ENCODE measurements at regions not wholly inside any gene's neighbourhood (a gene's known extent, or its start where the extent isn't known, plus 50 kb on each side); places are given as distances from the start of the nearest gene placed in this dataset.
"Not testable (repeated sequence)": the region's sequence is repeated elsewhere in the genome, so short reads cannot be mapped to it uniquely, and the experiment has no call there.

DNA sequence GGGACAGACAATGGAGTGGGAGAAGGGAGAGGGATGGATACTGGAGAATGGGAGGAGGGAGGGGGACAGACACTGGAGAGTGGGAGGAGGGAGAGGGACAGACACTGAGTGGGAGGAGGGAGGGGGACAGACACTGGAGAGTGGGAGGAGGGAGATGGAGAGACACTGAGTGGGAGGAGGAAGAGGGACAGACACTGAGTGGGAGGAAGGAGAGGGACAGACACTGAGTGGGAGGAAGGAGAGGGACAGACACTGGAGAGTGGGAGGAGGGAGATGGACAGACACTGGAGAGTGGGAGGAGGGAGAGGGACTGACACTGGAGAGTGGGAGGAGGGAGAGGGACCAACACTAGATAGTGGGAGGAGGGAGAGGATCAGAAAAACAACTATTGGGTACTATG is 426.7 kb upstream of the PMFBP1 start:
- peaks cover 4% of the 10 kb centered on the region for H3K4me1 Mint-ChIP-seq
- H3K4me3 Mint-ChIP-seq: no peak overlapping the region
- ATAC-seq (ENCODE audit: low read depth) (no peak), DNase-seq (ENCODE audit: low spot score in 2 of 2) (no peak)
- no peaks in the 10 kb centered on the region for H3K27me3 Mint-ChIP-seq
- H3K27ac Mint-ChIP-seq: peak overlapping the region; percentile 19
- H3K36me3 Mint-ChIP-seq: peaks cover 4% of the 10 kb centered on the region
- peaks cover 3% of the 10 kb centered on the region for H3K9me3 Mint-ChIP-seq

DNA sequence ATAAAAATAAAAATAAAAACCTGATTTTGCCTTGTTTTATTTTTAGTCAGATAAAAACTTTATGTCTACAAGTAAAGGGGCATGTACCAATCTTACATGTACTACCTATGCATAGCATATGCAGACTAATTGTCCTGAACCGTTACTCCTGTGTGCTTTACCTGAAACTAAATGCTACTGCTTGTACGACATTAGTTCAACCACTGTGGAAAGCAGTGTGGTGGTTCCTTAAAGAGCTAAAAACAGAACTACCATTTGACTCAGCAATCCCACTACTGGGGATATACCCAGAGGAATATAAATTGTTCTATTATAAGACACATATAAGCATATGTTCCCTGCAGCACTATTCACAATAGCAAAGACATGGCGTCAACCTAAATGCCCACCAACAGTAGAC is 426.0 kb upstream of the PMFBP1 start:
- peaks cover 4% of the 10 kb centered on the region for H3K4me1 Mint-ChIP-seq
- ATAC-seq (ENCODE audit: low read depth) (no peak), DNase-seq (ENCODE audit: low spot score in 2 of 2) (no peak)
- H3K9me3 Mint-ChIP-seq: peaks cover 3% of the 10 kb centered on the region
- H3K36me3 Mint-ChIP-seq: peaks cover 4% of the 10 kb centered on the region
- H3K27me3 Mint-ChIP-seq: no peaks in the 10 kb centered on the region
- H3K4me3 Mint-ChIP-seq: no peak overlapping the region
- H3K27ac Mint-ChIP-seq: no peak overlapping the region

DNA sequence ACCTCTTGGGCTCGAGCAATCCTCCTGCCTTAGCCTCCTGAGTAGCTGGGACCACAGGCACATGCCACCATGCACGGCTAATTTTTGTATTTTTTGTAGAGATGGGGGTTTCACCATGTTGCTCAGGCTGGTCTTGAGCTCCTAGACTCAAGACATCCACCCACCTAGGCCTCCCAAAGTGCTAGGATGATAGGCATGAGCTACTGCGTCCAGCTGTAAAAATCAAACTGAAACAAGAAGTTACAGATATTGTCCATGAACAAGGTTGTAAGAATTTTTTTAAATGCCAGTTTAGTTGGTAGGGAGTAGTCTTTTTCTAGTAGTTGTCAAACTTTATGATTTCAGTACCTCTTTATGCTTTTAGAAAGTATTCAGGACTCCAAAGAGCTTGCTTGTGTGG is 424.4 kb upstream of the PMFBP1 start:
- H3K9me3 Mint-ChIP-seq: peaks cover 3% of the 10 kb centered on the region
- H3K4me1 Mint-ChIP-seq: peaks cover 11% of the 10 kb centered on the region
- H3K27ac Mint-ChIP-seq: no peak overlapping the region
- DNase-seq (ENCODE audit: low spot score in 2 of 2) (no peak), ATAC-seq (ENCODE audit: low read depth) (no peak)
- no peak overlapping the region for H3K4me3 Mint-ChIP-seq
- H3K36me3 Mint-ChIP-seq: peaks cover 4% of the 10 kb centered on the region
- no peaks in the 10 kb centered on the region for H3K27me3 Mint-ChIP-seq

DNA sequence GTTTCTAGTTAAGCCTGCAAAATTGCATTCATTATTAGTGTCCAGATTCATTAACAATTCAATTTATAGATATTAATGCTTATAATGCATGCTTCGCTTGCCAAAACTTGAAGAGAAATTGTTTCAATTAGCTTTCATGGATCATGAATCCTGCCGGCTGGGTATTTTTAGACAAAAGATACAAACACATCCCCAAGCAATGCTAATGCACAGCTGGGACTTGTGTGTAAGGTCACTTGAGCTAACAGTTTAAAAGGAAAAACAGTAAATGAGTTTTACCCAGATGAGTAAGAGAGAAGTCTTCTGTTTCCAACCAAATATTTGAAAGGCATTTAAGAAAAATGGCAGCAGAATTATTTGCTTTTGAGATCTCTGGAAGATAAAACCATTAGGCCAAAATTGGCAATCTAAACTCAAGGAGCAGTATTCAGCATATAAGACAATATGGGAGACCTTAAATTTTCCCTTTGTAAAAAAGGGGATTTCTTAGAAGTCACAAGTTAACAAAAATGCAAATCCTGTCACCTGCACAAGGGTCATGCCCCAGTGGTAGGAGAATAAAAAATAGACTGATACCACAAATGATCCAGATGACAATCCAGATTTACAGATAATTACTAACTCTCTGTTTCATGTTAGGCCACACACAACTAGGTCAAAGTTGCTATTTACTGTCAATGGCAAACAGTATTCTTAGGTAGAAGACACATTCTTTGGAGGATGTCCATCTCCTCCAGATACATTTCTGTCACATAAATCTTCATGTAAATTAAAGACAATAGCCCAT is 418.4 kb upstream of the PMFBP1 start:
- H3K9me3 Mint-ChIP-seq: no peaks in the 10 kb centered on the region
- DNase-seq (ENCODE audit: low spot score in 2 of 2): peak in 1 of 2 donors; percentile 9
- peak; percentile 89 for ATAC-seq (ENCODE audit: low read depth)
- H3K4me3 Mint-ChIP-seq: peak overlapping the region; percentile 34
- H3K27me3 Mint-ChIP-seq: no peaks in the 10 kb centered on the region
- no peaks in the 10 kb centered on the region for H3K36me3 Mint-ChIP-seq
- H3K27ac Mint-ChIP-seq: peak overlapping the region; percentile 85
- peaks cover 25% of the 10 kb centered on the region for H3K4me1 Mint-ChIP-seq

DNA sequence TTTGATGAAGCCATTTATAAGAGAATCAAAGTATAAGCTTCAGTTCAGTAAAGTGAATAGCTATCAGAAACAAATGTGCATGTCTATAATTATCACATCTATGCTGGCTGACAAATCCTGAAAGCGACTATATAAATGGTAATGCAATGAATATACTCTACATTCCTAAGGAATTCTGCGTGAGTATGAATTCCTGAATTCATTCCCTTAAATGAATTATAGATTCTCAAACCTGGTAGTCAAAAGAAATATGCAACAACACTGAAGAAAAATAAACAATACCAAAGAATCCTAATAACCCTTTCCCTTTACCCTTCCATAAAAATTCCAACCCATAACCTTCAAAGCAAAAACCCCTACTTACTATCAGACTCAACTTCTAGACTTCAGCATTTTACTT is 416.6 kb upstream of the PMFBP1 start:
- Mint-ChIP-seq H3K9me3 (no peaks in the 10 kb centered on the region), H3K4me1 (peaks cover 25% of the 10 kb centered on the region), H3K4me3 (no peak overlapping the region), H3K27me3 (no peaks in the 10 kb centered on the region), H3K36me3 (no peaks in the 10 kb centered on the region), H3K27ac (peak overlapping the region; percentile 1)
- ATAC-seq (ENCODE audit: low read depth): no peak
- no peak for DNase-seq (ENCODE audit: low spot score in 2 of 2)

DNA sequence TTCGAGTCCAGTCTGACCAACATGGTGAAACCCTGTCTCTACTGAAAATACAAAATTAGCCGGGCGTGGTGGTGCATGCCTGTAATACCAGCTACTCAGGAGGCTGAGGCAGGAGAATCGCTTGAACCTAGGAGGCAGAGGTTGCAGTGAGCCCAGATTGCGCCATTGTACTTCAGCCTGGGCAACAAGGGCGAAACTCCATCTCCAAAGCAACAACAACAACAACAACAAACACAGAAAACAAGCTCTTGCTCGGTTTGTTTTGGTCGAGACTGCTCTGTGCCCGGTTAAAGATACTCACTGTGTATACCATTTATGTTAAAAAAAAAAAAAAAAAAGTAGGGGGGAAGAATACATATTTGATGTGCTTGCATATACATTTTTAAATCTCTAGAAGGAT is 406.1 kb upstream of the PMFBP1 start:
- H3K4me1 Mint-ChIP-seq; H3K27ac Mint-ChIP-seq; DNase-seq (ENCODE audit: low spot score in 2 of 2); H3K4me3 Mint-ChIP-seq; H3K9me3 Mint-ChIP-seq; ATAC-seq (ENCODE audit: low read depth); H3K27me3 Mint-ChIP-seq; H3K36me3 Mint-ChIP-seq: not testable (repeated sequence)

DNA sequence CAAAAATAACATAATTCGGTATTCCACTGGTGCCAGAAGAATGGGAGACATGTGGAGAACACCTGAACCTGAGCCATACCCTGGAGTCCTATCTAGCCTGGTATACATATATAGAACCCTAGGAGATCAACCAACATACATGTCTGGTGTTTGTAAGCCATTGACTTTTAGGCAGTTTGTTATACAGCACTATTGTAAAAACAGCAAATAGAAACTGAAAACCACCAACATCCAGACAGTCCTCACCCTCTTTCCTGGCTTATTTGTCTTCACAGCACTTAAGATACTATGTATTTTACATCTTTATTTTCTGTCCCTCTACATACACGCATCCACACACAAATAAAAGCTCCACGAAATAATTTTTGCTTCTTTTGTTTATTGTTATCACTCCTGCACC is 404.2 kb upstream of the PMFBP1 start:
- Mint-ChIP-seq H3K36me3 (no peaks in the 10 kb centered on the region), H3K27ac (no peak overlapping the region), H3K4me1 (peaks cover 3% of the 10 kb centered on the region), H3K4me3 (no peak overlapping the region), H3K9me3 (no peaks in the 10 kb centered on the region), H3K27me3 (no peaks in the 10 kb centered on the region)
- ATAC-seq (ENCODE audit: low read depth) (no peak), DNase-seq (ENCODE audit: low spot score in 2 of 2) (no peak)

DNA sequence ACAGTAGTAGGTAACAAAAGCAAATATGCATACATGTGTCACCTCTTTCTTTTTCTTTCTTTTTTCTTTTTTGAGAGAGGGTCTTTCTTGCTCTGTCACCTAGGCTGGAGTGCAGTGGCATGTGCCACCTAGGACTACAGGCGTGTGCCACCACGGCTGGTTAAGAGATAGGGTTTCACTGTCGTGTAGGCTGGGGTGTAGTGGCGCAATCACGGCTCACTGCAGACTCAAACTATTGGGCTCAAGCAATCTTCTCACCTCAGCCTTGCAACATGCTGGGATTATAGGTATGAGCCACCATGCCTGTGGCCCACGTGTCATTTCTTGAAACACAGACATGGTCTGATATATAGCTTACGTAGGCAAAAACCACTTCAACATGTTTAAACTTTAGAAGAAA is 397.7 kb upstream of the PMFBP1 start:
- ATAC-seq (ENCODE audit: low read depth): no peak
- Mint-ChIP-seq H3K4me1 (peaks cover 3% of the 10 kb centered on the region), H3K27me3 (no peaks in the 10 kb centered on the region), H3K4me3 (no peak overlapping the region), H3K27ac (no peak overlapping the region), H3K36me3 (no peaks in the 10 kb centered on the region), H3K9me3 (no peaks in the 10 kb centered on the region)
- no peak for DNase-seq (ENCODE audit: low spot score in 2 of 2)

DNA sequence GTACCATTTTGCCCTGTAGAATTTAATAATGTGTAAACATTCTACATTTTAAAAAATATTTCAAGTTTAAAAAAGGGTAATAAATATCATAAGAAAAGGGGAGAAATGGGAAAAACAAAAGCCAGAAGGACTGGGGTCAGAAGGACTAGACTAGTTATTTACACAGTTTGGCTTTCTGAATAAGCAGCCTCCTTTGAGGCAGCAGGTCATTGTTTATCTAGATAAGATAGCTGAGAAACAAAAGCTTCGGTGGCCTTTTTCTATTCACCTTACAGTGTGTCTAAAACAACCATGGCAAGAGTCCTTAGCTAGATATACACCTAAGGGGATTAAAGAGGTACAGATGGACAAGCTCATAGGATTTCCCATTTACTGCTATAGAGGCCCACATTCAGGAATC is 396.5 kb upstream of the PMFBP1 start:
- Mint-ChIP-seq H3K9me3 (no peaks in the 10 kb centered on the region), H3K4me1 (no peaks in the 10 kb centered on the region), H3K4me3 (no peak overlapping the region), H3K36me3 (peaks cover 2% of the 10 kb centered on the region), H3K27ac (no peak overlapping the region), H3K27me3 (no peaks in the 10 kb centered on the region)
- DNase-seq (ENCODE audit: low spot score in 2 of 2) (no peak), ATAC-seq (ENCODE audit: low read depth) (no peak)

DNA sequence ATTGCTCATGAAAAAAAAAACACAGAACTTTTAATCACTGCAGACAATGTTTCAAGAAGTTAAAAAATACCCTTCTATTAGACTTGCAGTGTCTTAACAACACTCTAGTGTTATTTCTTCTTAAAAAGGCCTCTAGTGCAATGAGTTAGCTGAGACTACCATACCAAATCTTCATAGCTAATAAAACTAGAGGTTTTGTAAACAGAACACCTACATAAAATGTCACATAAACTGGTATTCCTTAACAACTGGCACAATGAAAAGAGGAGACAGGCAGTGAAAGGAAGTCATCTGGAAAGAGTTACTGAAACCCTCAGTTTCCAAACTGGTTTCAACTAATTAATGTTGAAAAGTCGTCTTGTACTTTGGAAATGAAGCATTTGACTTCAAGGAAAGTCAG is 394.2 kb upstream of the PMFBP1 start:
- no peak for DNase-seq (ENCODE audit: low spot score in 2 of 2)
- Mint-ChIP-seq H3K27me3 (no peaks in the 10 kb centered on the region), H3K36me3 (peaks cover 2% of the 10 kb centered on the region), H3K4me3 (no peak overlapping the region), H3K9me3 (no peaks in the 10 kb centered on the region), H3K4me1 (no peaks in the 10 kb centered on the region), H3K27ac (no peak overlapping the region)
- no peak for ATAC-seq (ENCODE audit: low read depth)

DNA sequence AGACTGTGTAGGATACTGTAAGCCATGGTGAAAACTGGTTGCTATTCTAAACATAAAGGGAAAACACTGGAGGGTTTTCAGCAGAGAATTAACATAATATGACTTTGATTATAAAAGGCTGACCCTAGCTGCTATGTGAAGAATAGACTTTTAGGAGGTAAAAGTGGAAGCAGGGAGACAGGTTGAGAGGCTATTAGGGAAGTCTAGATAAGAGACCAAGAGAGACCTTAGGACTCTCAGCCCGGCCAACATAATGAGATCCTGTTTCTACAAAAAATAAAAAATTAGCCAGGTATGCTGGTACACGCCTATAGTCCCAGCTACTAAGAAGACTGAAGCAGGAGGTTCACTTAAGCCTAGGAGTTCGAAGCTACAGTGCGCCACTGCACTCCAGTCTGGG is 393.2 kb upstream of the PMFBP1 start:
- peaks cover 2% of the 10 kb centered on the region for H3K36me3 Mint-ChIP-seq
- H3K4me1 Mint-ChIP-seq: no peaks in the 10 kb centered on the region
- no peak overlapping the region for H3K4me3 Mint-ChIP-seq
- H3K9me3 Mint-ChIP-seq: no peaks in the 10 kb centered on the region
- no peaks in the 10 kb centered on the region for H3K27me3 Mint-ChIP-seq
- ATAC-seq (ENCODE audit: low read depth) (no peak), DNase-seq (ENCODE audit: low spot score in 2 of 2) (no peak)
- H3K27ac Mint-ChIP-seq: no peak overlapping the region

DNA sequence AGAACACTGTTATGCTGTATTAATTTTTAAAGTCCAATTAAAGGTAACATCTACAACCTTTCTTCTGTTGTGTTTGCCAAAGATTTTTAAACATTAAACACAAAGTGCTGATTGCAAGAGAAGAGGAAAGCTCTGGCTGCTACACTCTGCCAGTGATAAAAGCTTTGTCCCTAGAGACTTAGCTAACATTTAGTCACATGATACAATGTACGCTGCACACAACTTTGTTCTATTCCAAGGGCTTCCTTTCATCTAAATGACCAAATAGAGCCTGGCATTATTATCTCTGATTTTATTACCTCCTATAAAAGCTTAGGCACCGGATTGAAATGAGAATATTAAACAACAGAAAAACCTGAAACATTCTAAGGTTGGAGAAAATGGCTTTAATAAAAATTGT is 388.7 kb upstream of the PMFBP1 start:
- Mint-ChIP-seq H3K36me3 (peaks cover 2% of the 10 kb centered on the region), H3K9me3 (no peaks in the 10 kb centered on the region), H3K4me1 (no peaks in the 10 kb centered on the region), H3K4me3 (no peak overlapping the region), H3K27me3 (no peaks in the 10 kb centered on the region), H3K27ac (no peak overlapping the region)
- DNase-seq (ENCODE audit: low spot score in 2 of 2) (no peak), ATAC-seq (ENCODE audit: low read depth) (no peak)

DNA sequence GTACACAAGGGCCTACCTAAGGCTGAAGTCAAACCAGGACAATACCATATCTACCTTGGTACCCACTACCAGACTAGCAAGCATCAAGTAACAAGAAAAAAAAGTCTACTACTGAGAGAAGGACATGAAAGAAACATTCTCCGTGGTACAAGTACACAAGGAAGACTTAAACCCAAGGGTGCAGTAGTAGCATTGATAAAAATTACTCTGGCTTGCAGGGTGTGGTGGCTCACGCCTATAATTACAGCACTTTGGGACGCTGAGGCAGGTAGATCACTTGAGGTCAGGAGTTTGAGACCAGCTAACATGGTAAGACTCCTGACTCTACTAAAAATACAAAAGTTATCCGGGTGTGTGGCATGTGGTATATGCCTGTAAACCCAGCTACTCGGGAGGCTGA is 386.5 kb upstream of the PMFBP1 start:
- no peaks in the 10 kb centered on the region for H3K4me1 Mint-ChIP-seq
- DNase-seq (ENCODE audit: low spot score in 2 of 2): no peak
- ATAC-seq (ENCODE audit: low read depth): no peak
- H3K36me3 Mint-ChIP-seq: peaks cover 3% of the 10 kb centered on the region
- H3K27me3 Mint-ChIP-seq: no peaks in the 10 kb centered on the region
- H3K9me3 Mint-ChIP-seq: no peaks in the 10 kb centered on the region
- no peak overlapping the region for H3K27ac Mint-ChIP-seq
- H3K4me3 Mint-ChIP-seq: no peak overlapping the region

DNA sequence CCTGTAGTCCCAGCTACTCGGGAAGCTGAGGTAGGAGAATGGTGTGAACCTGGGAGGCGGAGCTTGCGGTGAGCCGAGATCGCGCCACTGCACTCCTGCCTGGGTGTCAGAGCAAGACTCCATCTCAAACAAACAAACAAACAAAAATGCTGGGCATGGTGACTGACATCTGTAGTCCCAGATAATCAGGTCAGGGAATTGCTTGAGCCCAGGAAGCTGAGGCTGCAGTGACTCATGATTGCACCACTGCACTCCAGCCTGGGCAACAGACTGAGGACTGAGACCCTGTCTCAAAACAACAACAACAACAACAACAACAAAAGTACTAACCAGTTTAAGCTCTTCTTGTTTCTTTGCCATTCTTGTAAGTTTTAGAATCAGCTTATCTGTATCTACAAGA is 383.0 kb upstream of the PMFBP1 start:
- no peak overlapping the region for H3K27ac Mint-ChIP-seq
- no peak overlapping the region for H3K4me3 Mint-ChIP-seq
- ATAC-seq (ENCODE audit: low read depth) (no peak), DNase-seq (ENCODE audit: low spot score in 2 of 2) (no peak)
- H3K27me3 Mint-ChIP-seq: no peaks in the 10 kb centered on the region
- no peaks in the 10 kb centered on the region for H3K9me3 Mint-ChIP-seq
- peaks cover 5% of the 10 kb centered on the region for H3K36me3 Mint-ChIP-seq
- no peaks in the 10 kb centered on the region for H3K4me1 Mint-ChIP-seq

DNA sequence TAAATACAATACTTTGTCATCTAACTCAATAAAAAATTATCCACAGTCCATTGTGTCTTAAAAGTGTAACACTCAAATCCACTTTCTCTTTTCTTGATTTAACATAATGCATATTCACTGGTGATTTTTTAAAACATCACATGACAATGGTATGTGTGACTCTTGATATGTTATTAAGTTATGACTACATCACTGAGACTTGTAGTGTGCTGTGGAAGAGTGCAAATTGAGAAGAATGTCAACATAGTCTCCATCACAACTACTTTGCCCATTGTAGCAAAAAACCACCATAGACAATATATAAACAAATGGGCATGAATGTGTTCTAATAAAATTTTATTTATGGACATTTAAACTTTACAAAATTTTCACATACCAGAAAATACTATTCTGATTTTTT is 380.7 kb upstream of the PMFBP1 start:
- ATAC-seq (ENCODE audit: low read depth) (no peak), DNase-seq (ENCODE audit: low spot score in 2 of 2) (no peak)
- no peaks in the 10 kb centered on the region for H3K4me1 Mint-ChIP-seq
- H3K36me3 Mint-ChIP-seq: peaks cover 9% of the 10 kb centered on the region
- H3K9me3 Mint-ChIP-seq: peaks cover 3% of the 10 kb centered on the region
- H3K4me3 Mint-ChIP-seq: no peak overlapping the region
- H3K27me3 Mint-ChIP-seq: no peaks in the 10 kb centered on the region
- no peak overlapping the region for H3K27ac Mint-ChIP-seq

Measured in memory B cell (primary cell).